Renal cortex interstitium (tissue), 11 donors: ENCODE measurements at regions not wholly inside any gene's neighbourhood (a gene's known extent, or its start where the extent isn't known, plus 50 kb on each side); places are given as distances from the start of the nearest gene placed in this dataset.
"Not testable (repeated sequence)": the region's sequence is repeated elsewhere in the genome, so short reads cannot be mapped to it uniquely, and the experiment has no call there.

Experiments
- DNase-seq, 11 donors: peaks; one replicate each; pipeline ENCODE4 v3.0.0-alpha.2; 2013; ENCODE audit warnings: low read depth in 9 of 11, low spot score in 4 of 11; ENCODE audit errors: extremely low read depth in 1 of 11

- DNase-seq, result no peak
Measured at GRCh38 chr1:60716472-60716871, 365.9 kb upstream of the NFIA start.

- DNase-seq, result no peak
Measured at GRCh38 chr1:60715970-60716369, 366.4 kb upstream of the NFIA start.

- no peak for DNase-seq
Measured at GRCh38 chr1:60709426-60709825, 372.9 kb upstream of the NFIA start.

- DNase-seq, result no peak
Measured at GRCh38 chr1:60705026-60705425, 377.3 kb upstream of the NFIA start.

GRCh38 chr1:60703155-60703554 is 379.2 kb upstream of the NFIA start:
- no peak for DNase-seq

GRCh38 chr1:60699325-60699724 is 383.0 kb upstream of the NFIA start:
- DNase-seq, result no peak

GRCh38 chr1:60697204-60697994 is 385.0 kb upstream of the NFIA start:
- peak in 1 of 11 donors; percentile 7 for DNase-seq

- no peak for DNase-seq
Measured at GRCh38 chr1:60696512-60696911, 385.8 kb upstream of the NFIA start.

- DNase-seq, result no peak
Measured at GRCh38 chr1:60695716-60696171, 386.6 kb upstream of the NFIA start.

- DNase-seq, result no peak
Measured at GRCh38 chr1:60694980-60695379, 387.4 kb upstream of the NFIA start.

- no peak for DNase-seq
Measured at GRCh38 chr1:60692031-60692430, 390.3 kb upstream of the NFIA start.

GRCh38 chr1:60688221-60688620 is 394.1 kb upstream of the NFIA start:
- not testable (repeated sequence) for DNase-seq

- no peak for DNase-seq
Measured at GRCh38 chr1:60681095-60681860, 401.1 kb upstream of the NFIA start.

- DNase-seq, result no peak
Measured at GRCh38 chr1:60679524-60680375, 402.6 kb upstream of the NFIA start.

GRCh38 chr1:60678802-60679201 is 403.6 kb upstream of the NFIA start:
- no peak for DNase-seq

GRCh38 chr1:60678391-60678790 is 404.0 kb upstream of the NFIA start:
- peak in 2 of 11 donors; percentile 22 to 29 for DNase-seq

GRCh38 chr1:60672449-60672848 is 409.9 kb upstream of the NFIA start:
- DNase-seq, result no peak

GRCh38 chr1:60670302-60670701 is 412.1 kb upstream of the NFIA start:
- peak in 6 of 11 donors; percentile 8 to 27 (median 16) for DNase-seq

GRCh38 chr1:60668585-60668984 is 413.8 kb upstream of the NFIA start:
- DNase-seq, result no peak
